ENCODE measurements at regions not wholly inside any gene's neighbourhood (a gene's known extent, or its start where the extent isn't known, plus 50 kb on each side); places are given as distances from the start of the nearest gene placed in this dataset.
"Not testable (repeated sequence)": the region's sequence is repeated elsewhere in the genome, so short reads cannot be mapped to it uniquely, and the experiment has no call there.

GRCh38 chr2:116935097-116935814 lies 879.2 kb upstream of the DDX18 start:
- DNase-seq, result no peak

GRCh38 chr2:116948258-116948657 lies 866.2 kb upstream of the DDX18 start:
- DNase-seq, result no peak

- DNase-seq, result no peak
Observed at GRCh38 chr2:116949249-116949648, 865.2 kb upstream of the DDX18 start.

GRCh38 chr2:116952254-116952653 lies 862.2 kb upstream of the DDX18 start:
- peak; percentile 1 for DNase-seq

GRCh38 chr2:116955646-116956045 lies 858.8 kb upstream of the DDX18 start:
- DNase-seq, result no peak

GRCh38 chr2:116975608-116976007 lies 838.9 kb upstream of the DDX18 start:
- DNase-seq, result no peak

GRCh38 chr2:116979916-116980764 lies 834.4 kb upstream of the DDX18 start:
- no peak for DNase-seq

- no peak for DNase-seq
Observed at GRCh38 chr2:116987447-116987846, 827.0 kb upstream of the DDX18 start.

- DNase-seq, result no peak
Observed at GRCh38 chr2:116988303-116988702, 826.2 kb upstream of the DDX18 start.

- no peak for DNase-seq
Observed at GRCh38 chr2:117019357-117019756, 795.1 kb upstream of the DDX18 start.

- no peak for DNase-seq
Observed at GRCh38 chr2:117027646-117028045, 786.8 kb upstream of the DDX18 start.

GRCh38 chr2:117028708-117029107 lies 785.8 kb upstream of the DDX18 start:
- DNase-seq, result not testable (repeated sequence)

- no peak for DNase-seq
Observed at GRCh38 chr2:117055499-117056375, 758.8 kb upstream of the DDX18 start.

GRCh38 chr2:117056376-117056748 lies 758.1 kb upstream of the DDX18 start:
- no peak for DNase-seq

- no peak for DNase-seq
Observed at GRCh38 chr2:117057016-117057415, 757.5 kb upstream of the DDX18 start.

GRCh38 chr2:117058366-117058765 lies 756.1 kb upstream of the DDX18 start:
- no peak for DNase-seq

- DNase-seq, result no peak
Observed at GRCh38 chr2:117064021-117064420, 750.5 kb upstream of the DDX18 start.

- no peak for DNase-seq
Observed at GRCh38 chr2:117065912-117066311, 748.6 kb upstream of the DDX18 start.

GRCh38 chr2:117067900-117068299 lies 746.6 kb upstream of the DDX18 start:
- DNase-seq, result no peak

- DNase-seq, result no peak
Observed at GRCh38 chr2:117068371-117068770, 746.1 kb upstream of the DDX18 start.

- no peak for DNase-seq
Observed at GRCh38 chr2:117071556-117072102, 742.9 kb upstream of the DDX18 start.

GRCh38 chr2:117074756-117075155 lies 739.7 kb upstream of the DDX18 start:
- no peak for DNase-seq

GRCh38 chr2:117085256-117085655 lies 729.2 kb upstream of the DDX18 start:
- no peak for DNase-seq

Measured in NCI-H1092 treated with DMSO at 0.1 percent for 48 hours (cell line).